Astrocyte (in vitro differentiated cells and primary cell): ENCODE measurements at regions not wholly inside any gene's neighbourhood (a gene's known extent, or its start where the extent isn't known, plus 50 kb on each side); places are given as distances from the start of the nearest gene placed in this dataset.

ENCODE experiments used
- DNase-seq: peaks from one replicate; pipeline ENCODE4 v3.0.0-alpha.2; 2010; ENCODE audit warnings: low read depth
- FAIRE-seq: peaks from 2 replicates; lab custom pipeline; 2011; peaks lifted over from hg19 to GRCh38; lab: Jason Lieb, UNC
- H2AFZ ChIP-seq: 2 replicates; pipeline ENCODE4 v1.6.0; 2012; ENCODE audit warnings: low read depth, low read length, inconsistent platforms
- H3K27ac ChIP-seq: 2 replicates; pipeline ENCODE4 v1.5.1; 2011; ENCODE audit warnings: low read depth, low read length, inconsistent platforms
- H3K27me3 ChIP-seq: 2 replicates; pipeline ENCODE4 v1.6.0; 2011; ENCODE audit warnings: low read length, inconsistent platforms; ENCODE audit not compliant: insufficient read depth
- H3K36me3 ChIP-seq: 2 replicates; pipeline ENCODE4 v1.5.1; 2011; ENCODE audit warnings: low read length, inconsistent platforms; ENCODE audit not compliant: insufficient read depth
- H3K4me1 ChIP-seq: 2 replicates; pipeline ENCODE4 v1.5.1; 2011; ENCODE audit warnings: low read length, inconsistent platforms; ENCODE audit not compliant: insufficient read depth
- H3K4me2 ChIP-seq: 2 replicates; pipeline ENCODE4 v1.6.0; 2012; ENCODE audit warnings: low read length, inconsistent platforms
- H3K4me3 ChIP-seq: 2 replicates; pipeline ENCODE4 v1.5.1; 2011; ENCODE audit warnings: low read depth, mild to moderate bottlenecking, low read length, inconsistent platforms; ENCODE audit not compliant: insufficient read depth
- H3K79me2 ChIP-seq: 2 replicates; pipeline ENCODE4 v1.6.0; 2012; ENCODE audit warnings: mild to moderate bottlenecking, low read length, inconsistent platforms; ENCODE audit not compliant: insufficient read depth
- H3K9ac ChIP-seq: 2 replicates; pipeline ENCODE4 v1.6.0; 2012; ENCODE audit warnings: mild to moderate bottlenecking, low read length, inconsistent platforms
- H3K9me3 ChIP-seq: 2 replicates; pipeline ENCODE4 v1.5.1; 2012; ENCODE audit warnings: low read depth, mild to moderate bottlenecking, low read length, inconsistent platforms; ENCODE audit not compliant: insufficient read depth
- H4K20me1 ChIP-seq: 2 replicates; pipeline ENCODE4 v1.6.0; 2012; ENCODE audit warnings: low read length, inconsistent platforms; ENCODE audit not compliant: insufficient read depth
- H3K27ac Mint-ChIP-seq: one replicate; pipeline ENCODE4 v1.8.0; 2021; ENCODE audit warnings: mild to moderate bottlenecking, mixed read lengths; ENCODE audit not compliant: unreplicated experiment
- H3K27me3 Mint-ChIP-seq: one replicate; pipeline ENCODE4 v1.8.0; 2021; ENCODE audit warnings: low read depth, mixed read lengths; ENCODE audit not compliant: unreplicated experiment
- H3K36me3 Mint-ChIP-seq: one replicate; pipeline ENCODE4 v1.8.0; 2021; ENCODE audit warnings: low read depth, mixed read lengths; ENCODE audit not compliant: unreplicated experiment
- H3K4me1 Mint-ChIP-seq: one replicate; pipeline ENCODE4 v1.8.0; 2021; ENCODE audit warnings: low read depth, mixed read lengths; ENCODE audit not compliant: unreplicated experiment
- H3K4me3 Mint-ChIP-seq: one replicate; pipeline ENCODE4 v1.8.0; 2021; ENCODE audit warnings: mild to moderate bottlenecking, moderate library complexity, mixed read lengths; ENCODE audit not compliant: unreplicated experiment
- H3K9me3 Mint-ChIP-seq: one replicate; pipeline ENCODE4 v1.8.0; 2021; ENCODE audit warnings: mild to moderate bottlenecking, mixed read lengths; ENCODE audit not compliant: unreplicated experiment
- EZH2 ChIP-seq: IDR thresholded peaks from 2 replicates; pipeline ENCODE4 v1.6.1; 2012; ENCODE audit warnings: mild to moderate bottlenecking, low read length, inconsistent platforms; ENCODE audit not compliant: insufficient read depth
- TF ChIP-seq, protein P1 (sequence below): IDR thresholded peaks from 2 replicates; pipeline ENCODE4 v1.5.1; 2011; ENCODE audit warnings: low read depth, mild to moderate bottlenecking, inconsistent platforms, low read length, moderate library complexity; ENCODE audit not compliant: insufficient read depth

- H3K36me3 Mint-ChIP-seq: no peaks in the 10 kb centered on the region
- Histone ChIP-seq H3K9ac (no peak overlapping the region), H3K4me1 (no peaks in the 10 kb centered on the region), H4K20me1 (no peaks in the 10 kb centered on the region), H3K36me3 (no peaks in the 10 kb centered on the region), H3K27me3 (no peaks in the 10 kb centered on the region), H3K9me3 (no peaks in the 10 kb centered on the region), H3K4me2 (no peak overlapping the region), H3K4me3 (no peak overlapping the region), H3K27ac (no peak overlapping the region), H2AFZ (no peak overlapping the region), H3K79me2 (no peaks in the 10 kb centered on the region)
- no peaks in the 10 kb centered on the region for H3K27me3 Mint-ChIP-seq
- peak; percentile 1 for DNase-seq
- TF ChIP-seq, protein P1, sequence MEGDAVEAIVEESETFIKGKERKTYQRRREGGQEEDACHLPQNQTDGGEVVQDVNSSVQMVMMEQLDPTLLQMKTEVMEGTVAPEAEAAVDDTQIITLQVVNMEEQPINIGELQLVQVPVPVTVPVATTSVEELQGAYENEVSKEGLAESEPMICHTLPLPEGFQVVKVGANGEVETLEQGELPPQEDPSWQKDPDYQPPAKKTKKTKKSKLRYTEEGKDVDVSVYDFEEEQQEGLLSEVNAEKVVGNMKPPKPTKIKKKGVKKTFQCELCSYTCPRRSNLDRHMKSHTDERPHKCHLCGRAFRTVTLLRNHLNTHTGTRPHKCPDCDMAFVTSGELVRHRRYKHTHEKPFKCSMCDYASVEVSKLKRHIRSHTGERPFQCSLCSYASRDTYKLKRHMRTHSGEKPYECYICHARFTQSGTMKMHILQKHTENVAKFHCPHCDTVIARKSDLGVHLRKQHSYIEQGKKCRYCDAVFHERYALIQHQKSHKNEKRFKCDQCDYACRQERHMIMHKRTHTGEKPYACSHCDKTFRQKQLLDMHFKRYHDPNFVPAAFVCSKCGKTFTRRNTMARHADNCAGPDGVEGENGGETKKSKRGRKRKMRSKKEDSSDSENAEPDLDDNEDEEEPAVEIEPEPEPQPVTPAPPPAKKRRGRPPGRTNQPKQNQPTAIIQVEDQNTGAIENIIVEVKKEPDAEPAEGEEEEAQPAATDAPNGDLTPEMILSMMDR: no peak
- no peak for TF ChIP-seq EZH2
- H3K4me3 Mint-ChIP-seq: no peak overlapping the region
- peaks cover 31% of the 10 kb centered on the region for H3K4me1 Mint-ChIP-seq
- peak overlapping the region; percentile 100 for H3K27ac Mint-ChIP-seq
- no peaks in the 10 kb centered on the region for H3K9me3 Mint-ChIP-seq
- FAIRE-seq: no peak
Measured at GRCh38 chr3:24763393-24763792, 268.7 kb upstream of the THRB start.

DNA sequence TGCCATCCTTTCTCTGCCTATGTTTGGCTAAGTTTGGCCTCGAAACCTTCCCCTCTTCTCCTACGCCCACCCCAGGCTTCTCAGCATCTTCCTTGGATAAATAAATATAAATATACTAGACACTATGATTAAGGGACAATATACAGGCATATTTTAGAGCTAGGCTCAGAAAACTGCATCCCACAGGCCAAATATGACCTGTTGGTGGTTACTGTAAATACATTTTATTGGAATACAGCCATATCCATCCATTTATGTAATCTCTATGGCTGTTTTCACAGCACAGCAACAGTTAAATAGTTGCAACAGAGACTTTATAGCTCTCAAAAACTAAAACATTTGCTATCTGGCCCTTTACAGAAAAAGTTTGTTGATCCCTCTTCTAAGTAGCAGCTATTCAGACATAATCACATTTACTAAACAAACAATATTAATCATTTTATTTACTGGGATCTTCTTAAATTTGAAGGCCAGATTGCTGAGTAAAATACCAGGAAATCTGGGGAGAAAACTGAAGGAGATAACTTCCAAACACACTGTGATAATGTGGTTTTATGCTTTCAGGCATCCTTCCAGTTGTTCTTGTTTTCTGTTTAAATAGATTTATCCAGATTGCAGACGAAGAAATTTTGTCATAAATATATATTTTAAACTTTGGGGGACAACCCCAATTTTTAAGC lies 269.7 kb upstream of the THRB start:
- H3K9me3 ChIP-seq: no peaks in the 10 kb centered on the region
- no peak overlapping the region for H3K4me3 ChIP-seq
- no peaks in the 10 kb centered on the region for H3K36me3 ChIP-seq
- Mint-ChIP-seq H3K4me1 (peaks cover 31% of the 10 kb centered on the region), H3K27me3 (no peaks in the 10 kb centered on the region), H3K4me3 (no peak overlapping the region), H3K36me3 (no peaks in the 10 kb centered on the region), H3K9me3 (no peaks in the 10 kb centered on the region), H3K27ac (peak overlapping the region; percentile 100)
- H3K79me2 ChIP-seq: no peaks in the 10 kb centered on the region
- no peak for TF ChIP-seq EZH2
- TF ChIP-seq, protein P1: no peak
- no peaks in the 10 kb centered on the region for H3K27me3 ChIP-seq
- FAIRE-seq (no peak), DNase-seq (no peak)
- H3K9ac ChIP-seq: no peak overlapping the region
- no peaks in the 10 kb centered on the region for H3K4me1 ChIP-seq
- no peaks in the 10 kb centered on the region for H4K20me1 ChIP-seq
- no peak overlapping the region for H2AFZ ChIP-seq
- H3K27ac ChIP-seq: no peak overlapping the region
- no peak overlapping the region for H3K4me2 ChIP-seq

DNA sequence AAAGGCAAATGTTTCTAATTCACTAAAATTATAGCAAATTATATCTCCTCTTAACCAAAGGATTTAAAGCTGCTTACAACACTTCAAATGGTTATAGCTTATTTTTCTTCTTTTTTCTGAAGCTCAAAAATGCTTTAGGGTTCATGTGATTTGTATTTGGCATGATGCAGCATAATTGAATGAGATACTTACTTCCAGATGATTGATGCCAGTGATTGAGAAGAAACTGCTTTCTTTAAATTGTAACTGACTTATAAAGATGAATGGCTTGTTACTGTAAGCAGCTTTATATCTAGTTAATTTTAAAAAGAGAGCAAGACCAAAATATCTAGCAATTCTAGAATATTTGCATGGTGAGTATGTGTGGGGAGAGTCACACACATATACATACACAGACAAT lies 270.7 kb upstream of the THRB start:
- FAIRE-seq (no peak), DNase-seq (no peak)
- Histone ChIP-seq H3K27me3 (no peaks in the 10 kb centered on the region), H3K4me1 (no peaks in the 10 kb centered on the region), H3K4me2 (no peak overlapping the region), H3K36me3 (no peaks in the 10 kb centered on the region), H2AFZ (no peak overlapping the region), H3K79me2 (no peaks in the 10 kb centered on the region), H3K27ac (no peak overlapping the region), H3K9me3 (no peaks in the 10 kb centered on the region), H3K9ac (no peak overlapping the region), H4K20me1 (no peaks in the 10 kb centered on the region), H3K4me3 (no peak overlapping the region)
- H3K4me3 Mint-ChIP-seq: no peak overlapping the region
- H3K36me3 Mint-ChIP-seq: no peaks in the 10 kb centered on the region
- H3K4me1 Mint-ChIP-seq: peaks cover 31% of the 10 kb centered on the region
- H3K27me3 Mint-ChIP-seq: no peaks in the 10 kb centered on the region
- TF ChIP-seq EZH2: no peak
- no peak overlapping the region for H3K27ac Mint-ChIP-seq
- H3K9me3 Mint-ChIP-seq: no peaks in the 10 kb centered on the region
